Lung (tissue), 11 donors: ENCODE measurements at regions not wholly inside any gene's neighbourhood (a gene's known extent, or its start where the extent isn't known, plus 50 kb on each side); places are given as distances from the start of the nearest gene placed in this dataset.
A peak's percentile ranks its signal among the peaks of the same experiment; 100 is the strongest.

Source experiments
- ATAC-seq: fragments of 200-7000 bp; cut with Tn5 transposase; one replicate; pipeline ENCODE4 v1.9.1; 2020; ENCODE audit warnings: moderate number of reproducible peaks; ENCODE audit not compliant: insufficient read depth, low FRiP score
- DNase-seq, 3 donors: peaks; one replicate each; pipeline ENCODE4 v3.0.0-alpha.2; 2013 to 2017
- H3K27ac ChIP-seq, 2 donors: one replicate each; pipeline ENCODE4 v1.5.1; 2013; ENCODE audit warnings: mild to moderate bottlenecking in 2 of 2, moderate library complexity in 2 of 2, control low read depth in 1 of 2, inconsistent platforms in 1 of 2, low read depth in 1 of 2, low read length in 1 of 2
- H3K27me3 ChIP-seq, 3 donors: one replicate each; pipeline ENCODE4 v1.5.1; 2013; ENCODE audit warnings: low read length in 2 of 3; ENCODE audit not compliant: control insufficient read depth in 3 of 3, insufficient read depth in 3 of 3
- H3K36me3 ChIP-seq, 4 donors: one replicate each; pipeline ENCODE4 v1.5.1; 2013; ENCODE audit warnings: low read length in 4 of 4, mild to moderate bottlenecking in 1 of 4, moderate library complexity in 1 of 4; ENCODE audit not compliant: control insufficient read depth in 4 of 4, insufficient read depth in 4 of 4
- H3K4me1 ChIP-seq, 5 donors: one replicate each; pipeline ENCODE4 v1.5.1; 2013; ENCODE audit warnings: low read length in 5 of 5, mild to moderate bottlenecking in 2 of 5, moderate library complexity in 1 of 5; ENCODE audit not compliant: control insufficient read depth in 5 of 5, insufficient read depth in 5 of 5
- H3K4me3 ChIP-seq: one replicate; pipeline ENCODE4 v1.5.1; 2013; ENCODE audit warnings: mild to moderate bottlenecking, control low read depth, moderate library complexity
- H3K9ac ChIP-seq, 2 donors: one replicate each; pipeline ENCODE4 v1.5.1; 2013; ENCODE audit warnings: low read length in 2 of 2, control low read depth in 1 of 2; ENCODE audit not compliant: insufficient read depth in 1 of 2
- H3K9me3 ChIP-seq, 4 donors: one replicate each; pipeline ENCODE4 v1.5.1; 2013; ENCODE audit warnings: low read length in 3 of 4, mild to moderate bottlenecking in 1 of 4, moderate library complexity in 1 of 4; ENCODE audit not compliant: control insufficient read depth in 4 of 4, insufficient read depth in 3 of 4
- WGBS, 2 donors: extraction: QIAGEN DNeasy Blood & Tissue Kit; methylation state at CpG; one replicate each; pipeline ENCODE4 v1.1.7; 2013; 5-methylcytosine and 5-hydroxymethylcytosine counted together
- TF ChIP-seq, protein P1 (sequence below): IDR thresholded peaks from 2 replicates; pipeline ENCODE4 v1.5.1; 2012; ENCODE audit warnings: mild to moderate bottlenecking; ENCODE audit errors: control extremely low read depth, extremely low read depth
- donor health status: control.
- donor health status: control.
- donor health status: Bipolar disorder and iron deficiency.
- donor health status: healthy.
- donor health status: DM: yes; HTN: yes; CAD: no.

DNA sequence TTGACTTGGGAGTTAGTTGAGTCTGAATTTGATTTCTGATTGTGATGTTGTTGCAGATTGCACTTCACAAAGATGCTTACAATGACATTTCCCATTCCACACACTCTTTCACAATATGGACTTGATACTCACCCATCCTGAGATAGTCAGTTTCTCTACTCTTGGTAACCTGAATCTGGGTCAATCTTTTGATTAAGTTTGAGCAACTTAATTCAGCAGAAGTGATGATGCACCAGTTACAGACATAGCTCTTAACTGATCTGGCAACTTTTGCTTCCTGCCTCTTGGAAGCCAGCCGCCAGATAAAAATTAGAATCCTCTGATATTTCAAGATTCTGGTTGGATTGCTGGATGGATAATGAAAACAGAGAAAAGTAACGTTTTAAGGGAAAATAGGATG is 79.7 kb upstream of the OSMR start:
- 75 to 86% methylated on average over 2 of the region's 2 CpGs for WGBS, 2 donors
- no peak overlapping the region for H3K4me3 ChIP-seq
- ATAC-seq = no peak

DNA sequence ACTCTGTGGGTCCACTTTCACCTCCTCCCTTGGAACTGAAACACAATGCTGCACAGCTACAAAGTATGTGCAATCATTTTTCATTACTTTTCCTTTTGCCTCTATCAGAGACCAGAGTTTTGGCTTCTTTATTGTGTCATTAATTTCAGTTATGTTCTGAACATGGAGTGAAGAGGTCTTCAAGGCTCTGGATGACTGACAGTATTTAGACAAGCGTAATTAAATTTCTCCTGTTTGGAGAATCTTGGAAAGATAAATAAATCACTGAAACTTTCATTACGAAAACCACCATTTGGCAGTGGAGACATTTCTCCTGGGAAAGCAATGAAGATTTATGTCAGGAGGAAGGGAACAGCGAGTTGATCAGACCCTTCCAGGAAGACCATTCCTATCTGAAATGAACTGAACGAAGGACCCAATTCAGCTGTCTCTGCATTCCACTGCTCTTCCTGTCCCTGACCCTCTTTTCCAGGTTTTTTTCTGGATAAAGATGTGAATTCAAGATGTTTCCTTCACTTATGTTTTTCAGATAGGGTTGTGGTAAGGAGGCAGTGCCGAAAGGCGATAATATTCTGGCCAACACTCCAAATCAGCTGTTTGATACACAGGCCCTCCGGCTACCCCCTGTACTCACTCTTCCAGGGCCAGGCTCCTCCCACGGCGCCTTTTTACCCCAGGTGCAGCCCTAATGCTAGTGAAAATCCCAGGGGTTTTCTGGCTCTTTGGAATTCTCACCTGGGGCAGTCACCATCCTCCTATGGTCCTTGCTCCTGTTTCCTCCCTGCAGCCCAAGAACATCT is 77.2 kb upstream of the OSMR start:
- no peak overlapping the region for H3K9ac ChIP-seq
- H3K27me3 ChIP-seq = no peaks in the 10 kb centered on the region
- TF ChIP-seq, protein P1, sequence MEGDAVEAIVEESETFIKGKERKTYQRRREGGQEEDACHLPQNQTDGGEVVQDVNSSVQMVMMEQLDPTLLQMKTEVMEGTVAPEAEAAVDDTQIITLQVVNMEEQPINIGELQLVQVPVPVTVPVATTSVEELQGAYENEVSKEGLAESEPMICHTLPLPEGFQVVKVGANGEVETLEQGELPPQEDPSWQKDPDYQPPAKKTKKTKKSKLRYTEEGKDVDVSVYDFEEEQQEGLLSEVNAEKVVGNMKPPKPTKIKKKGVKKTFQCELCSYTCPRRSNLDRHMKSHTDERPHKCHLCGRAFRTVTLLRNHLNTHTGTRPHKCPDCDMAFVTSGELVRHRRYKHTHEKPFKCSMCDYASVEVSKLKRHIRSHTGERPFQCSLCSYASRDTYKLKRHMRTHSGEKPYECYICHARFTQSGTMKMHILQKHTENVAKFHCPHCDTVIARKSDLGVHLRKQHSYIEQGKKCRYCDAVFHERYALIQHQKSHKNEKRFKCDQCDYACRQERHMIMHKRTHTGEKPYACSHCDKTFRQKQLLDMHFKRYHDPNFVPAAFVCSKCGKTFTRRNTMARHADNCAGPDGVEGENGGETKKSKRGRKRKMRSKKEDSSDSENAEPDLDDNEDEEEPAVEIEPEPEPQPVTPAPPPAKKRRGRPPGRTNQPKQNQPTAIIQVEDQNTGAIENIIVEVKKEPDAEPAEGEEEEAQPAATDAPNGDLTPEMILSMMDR = no peak
- peaks cover 0 to 3% (median 0%) of the 10 kb centered on the region in 4 donors for H3K36me3 ChIP-seq
- H3K9me3 ChIP-seq = peaks cover 0 to 15% (median 5%) of the 10 kb centered on the region in 4 donors
- no peak overlapping the region for H3K4me3 ChIP-seq
- H3K27ac ChIP-seq = no peak overlapping the region
- peaks cover 0 to 52% (median 1%) of the 10 kb centered on the region in 5 donors for H3K4me1 ChIP-seq
- DNase-seq = no peak
- WGBS, 2 donors = 64 to 71% methylated on average over 9 of the region's 9 CpGs
- ATAC-seq = no peak

More for the DNA sequence above, 79.7 kb upstream of the OSMR start:
- peaks cover 0 to 30% (median 1%) of the 10 kb centered on the region in 5 donors for H3K4me1 ChIP-seq
- H3K27ac ChIP-seq = no peak overlapping the region
- H3K36me3 ChIP-seq = peaks cover 0 to 3% (median 0%) of the 10 kb centered on the region in 4 donors
- no peaks in the 10 kb centered on the region for H3K27me3 ChIP-seq
- TF ChIP-seq, protein P1 = no peak
- no peak overlapping the region for H3K9ac ChIP-seq
- DNase-seq = peak in 1 of 3 donors; percentile 51
- H3K9me3 ChIP-seq = peaks cover 0 to 15% (median 5%) of the 10 kb centered on the region in 4 donors

DNA sequence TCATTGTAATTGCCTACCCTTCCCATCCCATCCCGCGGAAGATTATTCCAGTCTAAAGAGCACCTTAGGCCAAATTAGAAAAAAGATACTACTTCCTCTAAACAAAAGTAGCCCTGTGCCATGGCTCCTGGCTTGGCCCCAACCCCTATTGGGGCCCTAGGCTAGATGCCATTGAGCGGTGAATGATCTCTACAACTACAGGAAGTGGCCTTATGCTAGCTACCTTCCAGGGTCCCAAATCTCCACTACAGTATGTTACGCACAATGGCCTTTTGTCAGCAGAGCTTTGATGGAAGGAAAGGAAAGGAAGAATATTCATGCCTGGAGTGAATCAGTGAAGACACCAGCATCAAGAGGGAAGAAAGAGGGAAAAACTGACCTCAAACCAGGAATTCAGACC is 73.3 kb upstream of the OSMR start:
- Histone ChIP-seq H3K36me3 (no peaks in the 10 kb centered on the region), H3K27me3 (no peaks in the 10 kb centered on the region), H3K4me3 (no peak overlapping the region), H3K9me3 (no peaks in the 10 kb centered on the region), H3K27ac (no peak overlapping the region), H3K9ac (no peak overlapping the region), H3K4me1 (peaks cover 0 to 51% (median 0%) of the 10 kb centered on the region in 5 donors)
- no peak for DNase-seq
- WGBS, 2 donors = 97% methylated on average over 4 of the region's 4 CpGs
- no peak for ATAC-seq
- TF ChIP-seq, protein P1 = no peak
